ENCODE measurements at regions not wholly inside any gene's neighbourhood (a gene's known extent, or its start where the extent isn't known, plus 50 kb on each side); places are given as distances from the start of the nearest gene placed in this dataset.
"Not testable (repeated sequence)": the region's sequence is repeated elsewhere in the genome, so short reads cannot be mapped to it uniquely, and the experiment has no call there.

GRCh38 chrX:13420545-13421183 is 100.8 kb upstream of the ATXN3L start:
- DNase-seq, result no peak

- DNase-seq, result no peak
Measured at GRCh38 chrX:13419918-13420317, 100.1 kb upstream of the ATXN3L start.

GRCh38 chrX:13419276-13419675 is 99.4 kb upstream of the ATXN3L start:
- no peak for DNase-seq

DNA sequence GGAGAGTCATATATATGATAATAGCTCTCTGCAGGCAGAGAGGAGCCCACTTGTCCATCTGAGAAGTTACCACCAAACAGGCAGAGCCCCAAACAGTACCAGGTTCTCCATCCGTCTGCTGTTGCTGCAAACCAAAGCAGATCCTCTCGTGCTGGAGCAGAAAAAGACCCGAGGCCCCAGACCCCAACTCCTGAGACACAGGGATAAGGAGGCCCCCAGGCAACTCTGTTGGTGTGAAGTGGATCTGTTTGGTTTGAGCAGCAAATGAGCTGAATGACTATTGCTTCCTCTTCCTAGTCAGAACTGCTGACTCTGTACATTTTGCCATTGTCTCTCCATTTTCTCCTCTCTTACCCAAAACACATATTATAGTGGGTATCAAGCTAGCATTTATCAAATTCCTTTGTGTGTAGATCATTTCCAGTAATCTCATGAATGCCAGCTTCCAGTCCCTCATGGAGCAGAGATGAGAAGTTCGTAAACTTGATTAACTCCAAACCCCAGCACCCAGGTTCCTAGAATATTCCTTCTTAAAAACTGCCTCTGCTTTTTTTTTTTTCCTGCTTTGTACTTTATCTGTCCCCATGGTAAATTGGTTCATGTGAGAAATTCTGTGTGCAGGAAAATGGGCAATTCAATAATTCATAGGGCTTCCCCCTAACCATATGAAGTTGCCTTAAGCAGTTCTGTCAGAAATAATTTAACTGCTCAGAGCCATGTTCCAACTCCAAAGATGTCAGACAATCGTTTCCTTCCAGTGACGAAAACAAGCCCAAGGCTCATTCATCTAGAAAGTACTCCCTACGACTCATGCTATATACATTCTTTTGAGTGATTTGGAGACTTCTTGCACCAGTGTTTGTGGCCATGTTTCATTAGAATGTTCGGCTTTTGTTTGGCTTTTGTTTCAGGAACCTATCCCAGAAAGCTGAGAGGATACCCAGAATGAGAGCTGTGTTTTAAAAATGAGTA is 98.6 kb upstream of the ATXN3L start:
- DNase-seq, result no peak

GRCh38 chrX:13415509-13415908 is 95.7 kb upstream of the ATXN3L start:
- no peak for DNase-seq

DNA sequence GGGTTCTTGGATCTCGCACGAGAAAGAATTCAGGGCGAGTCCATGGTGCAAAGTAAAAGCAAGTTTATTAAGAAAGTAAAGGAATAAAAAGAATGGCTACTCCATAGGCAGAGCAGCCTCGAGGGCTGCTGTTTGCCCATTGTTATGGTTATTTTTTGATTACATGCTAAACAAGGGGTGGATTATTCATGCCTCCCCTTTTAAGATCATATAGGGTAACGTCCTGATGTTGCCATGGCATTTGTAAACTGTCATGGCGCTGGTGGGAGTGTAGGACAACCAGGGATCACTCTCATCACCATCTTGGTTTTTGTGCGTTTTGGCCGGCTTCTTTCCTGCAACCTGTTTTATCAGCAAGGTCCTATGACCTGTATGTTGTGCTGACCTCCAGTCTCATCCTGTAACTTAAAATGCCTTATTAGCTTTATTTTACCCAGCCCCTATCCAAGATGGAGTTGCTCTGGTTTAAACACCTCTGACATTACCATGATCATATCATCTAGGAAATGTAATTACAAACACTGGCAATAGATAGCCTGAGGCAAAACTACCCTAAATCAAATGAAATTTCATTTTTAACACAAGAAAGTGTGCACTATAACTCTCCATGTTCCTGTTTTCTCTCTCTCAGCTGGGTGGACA is 94.3 kb upstream of the ATXN3L start:
- no peak for DNase-seq

GRCh38 chrX:13412208-13412600 is 92.4 kb upstream of the ATXN3L start:
- no peak for DNase-seq

DNA sequence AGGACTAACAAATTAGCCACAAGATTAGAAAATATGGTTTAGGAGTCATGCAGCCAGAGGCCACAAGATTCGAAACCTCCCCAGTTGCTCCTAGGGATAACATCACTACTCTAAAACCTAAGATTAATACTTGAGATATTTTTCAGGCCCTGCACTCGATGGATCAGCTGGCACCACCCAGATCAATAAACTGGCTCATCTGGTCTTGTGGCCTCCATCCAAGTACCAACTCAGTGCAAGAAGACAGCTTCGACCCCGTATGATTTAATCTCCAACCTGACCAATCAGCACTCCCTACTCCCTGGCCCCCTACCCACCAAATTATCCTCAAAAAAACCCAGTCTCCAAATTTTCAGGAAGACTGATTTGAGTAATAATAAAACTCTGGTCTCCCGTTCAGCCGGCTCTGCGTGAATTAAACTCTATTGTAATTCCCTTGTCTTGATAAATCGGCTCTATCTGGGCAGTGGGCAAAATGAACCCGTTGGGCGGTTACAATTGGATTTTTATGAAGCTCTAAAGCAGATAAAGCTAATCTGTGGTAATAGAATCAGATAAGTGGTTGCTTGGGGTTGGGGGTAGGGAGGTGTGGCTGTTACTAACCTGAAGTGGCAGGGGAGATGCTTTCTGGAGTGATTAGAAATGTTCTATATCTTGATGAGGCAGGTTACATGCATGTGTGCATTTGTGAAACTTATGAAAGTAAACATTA is 91.8 kb upstream of the ATXN3L start:
- no peak for DNase-seq

DNA sequence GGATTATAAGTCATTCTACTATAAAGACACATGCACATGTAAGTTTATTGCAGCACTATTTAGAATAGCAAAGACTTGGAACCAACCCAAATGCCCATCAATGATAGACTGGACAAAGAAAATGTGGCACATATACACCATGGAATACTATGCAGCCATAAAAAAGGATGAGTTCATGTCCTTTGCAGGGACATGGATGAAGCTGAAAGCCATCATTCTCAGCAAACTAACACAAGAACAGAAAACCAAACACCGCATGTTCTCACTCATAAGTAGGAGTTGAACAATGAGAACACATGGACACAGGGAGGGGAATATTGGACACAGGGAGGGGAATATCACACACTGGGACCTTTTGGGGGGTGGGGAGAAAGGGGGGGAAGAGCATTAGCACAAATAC is 88.7 kb upstream of the ATXN3L start:
- not testable (repeated sequence) for DNase-seq

- not testable (repeated sequence) for DNase-seq
Measured at GRCh38 chrX:13404777-13405176, 84.9 kb upstream of the ATXN3L start.

- DNase-seq, result no peak
Measured at GRCh38 chrX:13404364-13404763, 84.5 kb upstream of the ATXN3L start.

GRCh38 chrX:13401724-13402123 is 81.9 kb upstream of the ATXN3L start:
- no peak for DNase-seq

DNA sequence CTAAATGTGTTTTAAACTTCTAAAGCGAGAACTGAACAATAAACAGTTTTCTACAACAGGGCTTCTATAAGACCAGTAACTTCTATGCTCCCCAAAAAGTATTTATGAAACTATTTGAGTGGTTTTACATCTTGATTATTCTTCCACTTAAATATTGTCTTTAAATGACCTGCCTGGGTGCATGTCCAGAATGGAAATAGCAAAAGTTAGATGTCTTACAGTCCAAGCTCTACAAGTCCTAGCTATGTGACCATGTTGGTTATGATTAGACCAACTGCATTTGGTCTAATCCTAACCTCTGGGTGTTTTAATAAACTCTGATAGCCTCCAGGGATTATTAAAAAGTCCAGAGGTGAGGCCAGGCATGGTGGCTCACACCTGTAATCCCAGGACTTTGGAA is 79.0 kb upstream of the ATXN3L start:
- no peak for DNase-seq

DNA sequence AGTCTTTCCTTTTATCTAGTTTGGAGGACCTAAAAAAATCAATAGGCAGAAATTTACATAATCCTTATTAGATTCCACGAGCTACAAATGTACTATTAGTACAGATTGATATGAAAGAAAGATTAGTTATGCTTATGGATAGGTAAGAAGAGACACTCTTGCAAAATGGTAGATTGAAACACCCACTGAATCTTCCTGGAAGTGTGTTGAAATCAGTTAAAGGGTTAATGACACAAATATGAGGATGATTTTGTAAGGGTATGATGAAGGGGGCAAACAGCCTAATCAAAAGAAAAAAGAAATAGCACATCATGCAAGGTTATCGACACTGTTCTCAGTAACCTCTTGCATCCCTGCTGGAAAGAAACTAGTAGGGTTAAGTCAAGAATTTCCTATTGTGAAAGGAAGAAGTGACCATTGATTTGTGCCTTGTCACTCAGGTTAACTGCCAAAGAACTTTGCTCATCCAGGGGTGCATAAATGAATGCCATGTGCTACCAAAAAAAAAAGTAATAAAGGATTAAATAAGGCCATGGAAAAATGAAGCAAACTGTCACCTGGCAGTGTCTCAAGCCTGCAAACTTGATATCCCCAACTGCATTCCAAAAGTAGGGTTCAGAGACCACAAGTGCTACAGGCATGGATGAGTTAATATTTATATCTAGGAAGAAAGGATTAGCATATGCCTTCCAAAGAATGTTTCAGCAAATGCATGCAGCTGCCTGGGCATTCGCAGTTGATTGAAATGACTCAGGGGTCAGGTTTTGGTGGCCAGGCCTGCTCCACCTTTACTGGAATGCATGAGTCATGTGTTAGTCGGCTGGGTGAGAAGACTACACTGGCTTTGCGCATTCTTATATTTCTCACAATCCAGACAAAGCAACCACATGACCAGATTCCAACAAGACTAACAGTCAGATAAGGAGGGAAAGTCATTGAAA is 78.3 kb upstream of the ATXN3L start:
- DNase-seq, result no peak

DNA sequence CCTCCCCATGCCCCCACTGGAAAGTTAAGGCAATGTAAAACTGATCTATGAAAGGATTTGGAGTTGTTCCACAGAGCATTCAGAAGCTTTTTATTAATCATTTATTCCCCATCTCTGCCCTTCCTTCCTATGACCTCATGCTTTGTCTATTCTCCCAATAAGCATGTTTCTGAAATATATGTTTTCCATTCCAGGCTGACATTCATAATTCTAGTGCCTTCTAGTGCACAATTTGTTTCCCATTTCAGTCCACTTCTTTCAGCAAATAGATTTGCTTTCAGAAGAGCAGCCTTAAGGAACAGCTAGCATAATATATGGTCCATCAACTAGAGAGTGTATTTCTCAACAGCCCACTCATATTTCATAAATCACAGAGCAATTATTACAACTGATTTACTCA is 77.1 kb upstream of the ATXN3L start:
- DNase-seq, result no peak

DNA sequence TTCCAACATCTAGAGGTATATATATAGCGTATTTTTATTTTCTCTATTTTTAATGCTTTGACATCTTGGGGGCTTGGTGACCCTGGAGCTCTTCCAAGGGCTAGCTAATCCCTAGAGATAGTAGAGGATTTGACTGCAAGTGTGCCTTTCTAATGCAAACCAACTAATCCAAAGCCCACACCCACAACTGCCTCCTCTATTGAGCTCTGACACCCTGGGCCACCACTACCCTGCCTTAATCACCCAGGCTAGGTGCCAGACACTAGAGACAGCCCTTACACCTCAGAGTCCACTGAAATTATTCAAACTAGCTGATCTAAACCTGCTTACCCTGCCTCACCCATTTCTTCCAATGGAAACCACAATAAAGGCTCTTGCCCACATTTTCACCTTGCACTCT is 69.6 kb upstream of the ATXN3L start:
- DNase-seq, result no peak

DNA sequence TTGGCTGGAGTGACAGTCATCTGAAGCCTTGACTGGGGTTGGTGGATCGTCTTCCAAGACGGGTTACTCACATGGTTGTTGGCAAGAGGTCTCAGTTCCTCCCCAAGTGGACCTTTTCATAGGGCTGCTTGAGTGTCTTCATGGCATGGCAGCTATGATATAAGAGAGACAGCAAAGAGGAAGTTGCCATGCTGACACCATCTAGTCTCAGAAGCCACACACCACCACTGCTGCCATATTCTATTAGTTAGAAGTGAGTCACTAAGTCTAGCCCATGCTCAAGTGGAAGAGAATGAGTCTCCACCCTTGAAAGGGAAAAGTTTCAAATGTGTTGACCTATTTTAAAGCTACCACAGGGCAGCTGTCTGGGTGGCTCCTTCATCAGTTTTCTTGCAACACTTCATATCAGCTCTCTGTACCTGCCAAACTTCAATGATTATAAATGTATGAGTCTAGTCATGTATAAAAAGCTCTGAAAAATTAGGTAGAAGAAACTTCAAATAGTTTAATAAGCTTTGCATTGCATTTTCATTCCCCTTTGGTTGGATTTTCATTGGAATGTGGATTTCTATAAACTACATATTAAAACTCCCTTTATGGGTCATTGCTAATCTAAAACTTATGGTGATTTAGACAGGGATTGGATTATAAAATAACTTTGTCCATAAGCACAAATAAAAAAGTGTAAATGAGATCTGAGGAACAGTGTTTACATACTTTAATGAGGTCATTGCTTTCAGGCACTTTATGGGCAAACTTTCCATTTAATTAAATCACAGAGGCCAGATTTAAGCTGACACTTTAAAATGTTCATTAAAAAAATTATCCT is 68.0 kb upstream of the ATXN3L start:
- DNase-seq, result no peak

- DNase-seq, result no peak
Measured at GRCh38 chrX:13386636-13387035, 66.8 kb upstream of the ATXN3L start.

DNA sequence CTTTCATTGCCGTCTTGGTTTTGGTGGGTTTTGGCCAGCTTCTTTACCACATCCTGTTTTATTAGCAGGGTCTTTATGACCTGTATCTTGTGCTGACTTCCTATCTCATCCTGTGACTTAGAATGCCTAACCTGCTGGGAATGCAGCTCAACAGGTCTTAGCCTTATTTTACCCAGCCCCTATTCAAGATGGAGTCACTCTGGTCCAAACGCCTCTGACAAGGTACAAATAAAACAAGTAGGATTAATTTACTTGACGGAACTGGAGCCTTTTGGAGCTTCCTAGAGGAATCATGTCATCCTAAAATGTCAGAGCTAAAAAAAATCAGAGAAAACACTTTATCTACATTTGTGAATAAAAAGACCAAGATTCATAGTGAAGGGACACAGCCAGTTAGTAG is 66.2 kb upstream of the ATXN3L start:
- DNase-seq, result no peak

- no peak for DNase-seq
Measured at GRCh38 chrX:13383907-13384306, 64.1 kb upstream of the ATXN3L start.
